NCI-H1105 treated with DMSO at 0.1 percent for 48 hours (cell line): ENCODE measurements at regions not wholly inside any gene's neighbourhood (a gene's known extent, or its start where the extent isn't known, plus 50 kb on each side); places are given as distances from the start of the nearest gene placed in this dataset.
"Not testable (repeated sequence)": the region's sequence is repeated elsewhere in the genome, so short reads cannot be mapped to it uniquely, and the experiment has no call there.

Source experiments
- DNase-seq: peaks from one replicate; lab custom pipeline; 2025; lab: John Stamatoyannopoulos, UW

DNA sequence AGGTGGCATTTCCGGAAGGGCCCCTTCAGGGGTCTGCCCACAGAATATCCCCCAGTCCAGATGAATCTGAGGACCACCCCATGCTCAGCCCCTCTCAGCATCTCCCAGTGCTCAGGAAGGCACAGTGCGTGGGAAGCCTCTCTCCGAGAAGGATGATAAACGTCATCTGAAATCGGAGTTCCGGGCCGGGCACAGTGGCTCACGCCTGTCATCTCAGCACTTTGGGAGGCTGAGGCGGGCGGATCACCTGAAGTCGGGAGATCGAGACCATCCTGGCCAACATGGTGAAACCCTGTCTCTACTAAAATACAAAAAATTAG lies 74.5 kb upstream of the PPP1R26 start:
- not testable (repeated sequence) for DNase-seq

DNA sequence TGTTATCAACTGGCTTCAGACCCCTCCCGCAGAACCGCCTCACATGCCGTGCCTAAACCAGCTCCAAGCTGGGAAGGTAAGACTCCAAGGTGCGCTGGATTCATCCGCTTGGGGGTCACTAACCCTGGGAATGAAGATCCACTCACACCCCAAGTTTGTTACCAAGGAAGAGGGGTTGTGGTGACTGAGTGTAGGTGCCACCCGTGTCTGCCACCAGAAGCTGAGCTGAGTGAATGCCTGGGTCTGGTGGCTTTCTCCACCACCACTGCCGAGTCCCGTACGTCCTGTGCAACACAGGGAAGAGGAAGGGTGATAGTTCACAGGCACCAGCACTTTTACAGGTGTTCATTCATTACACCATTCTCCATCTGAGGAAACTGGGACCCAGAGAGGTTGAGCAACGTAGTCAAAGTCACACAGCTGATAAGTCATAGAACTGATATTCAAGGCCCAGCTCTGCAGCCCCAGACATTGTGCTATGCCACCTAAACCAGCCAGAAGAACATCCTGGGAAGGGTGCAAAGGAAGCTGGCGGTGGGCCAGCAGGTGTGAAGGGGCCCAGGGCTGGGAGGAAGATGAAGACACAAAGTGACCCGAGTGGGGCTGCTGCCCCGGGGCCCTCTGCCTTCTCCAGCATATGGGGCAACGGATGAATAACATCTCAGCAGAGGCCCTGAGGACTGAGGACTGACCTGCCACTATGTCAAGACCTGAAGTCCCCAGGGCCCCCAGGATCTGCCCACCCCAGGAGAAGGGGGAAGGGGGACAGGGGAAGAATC lies 70.9 kb upstream of the PPP1R26 start:
- no peak for DNase-seq

DNA sequence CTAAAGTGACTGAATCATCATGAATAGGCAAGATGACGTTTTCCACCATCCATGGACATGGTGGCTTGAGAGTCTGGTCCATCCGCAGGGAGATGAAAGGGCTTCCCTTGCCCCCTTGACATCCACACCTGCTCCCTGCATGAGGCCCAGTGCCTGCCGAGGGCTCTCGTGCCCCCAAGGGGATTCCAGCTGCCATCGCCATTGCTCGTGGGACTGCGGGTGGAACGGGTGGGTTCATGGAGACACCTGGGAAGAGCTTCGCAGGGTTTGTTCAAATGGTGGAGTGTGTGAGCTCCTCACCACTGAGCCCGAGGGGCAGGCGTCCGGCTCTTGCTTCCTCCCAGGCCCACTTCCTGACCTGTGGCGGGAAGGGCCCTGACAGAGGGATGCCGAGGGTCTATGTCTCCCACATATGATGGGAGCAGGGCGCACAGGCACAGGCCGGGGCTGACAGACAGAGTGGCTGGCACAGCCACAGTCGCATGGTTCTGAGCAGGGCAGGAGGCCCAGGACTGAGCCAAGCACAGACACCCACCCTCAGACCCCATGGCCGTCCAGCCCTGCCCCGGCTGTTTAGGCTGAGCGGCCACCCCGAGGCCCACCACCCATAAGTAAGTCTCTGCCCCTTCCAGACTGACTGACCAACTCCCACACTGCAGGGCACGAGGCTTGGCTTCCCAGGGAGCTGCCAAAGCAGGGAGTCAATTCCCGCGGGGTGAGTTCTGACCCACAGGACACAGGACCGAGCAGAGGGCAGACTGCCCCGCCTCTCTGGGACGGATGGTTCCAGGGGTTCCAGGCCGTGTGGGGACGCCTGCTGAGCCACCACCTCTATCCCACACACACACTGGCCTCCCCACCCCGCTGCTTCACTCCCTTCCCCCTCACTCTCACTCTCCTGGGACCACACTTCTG lies 70.0 kb upstream of the PPP1R26 start:
- DNase-seq: no peak

DNA sequence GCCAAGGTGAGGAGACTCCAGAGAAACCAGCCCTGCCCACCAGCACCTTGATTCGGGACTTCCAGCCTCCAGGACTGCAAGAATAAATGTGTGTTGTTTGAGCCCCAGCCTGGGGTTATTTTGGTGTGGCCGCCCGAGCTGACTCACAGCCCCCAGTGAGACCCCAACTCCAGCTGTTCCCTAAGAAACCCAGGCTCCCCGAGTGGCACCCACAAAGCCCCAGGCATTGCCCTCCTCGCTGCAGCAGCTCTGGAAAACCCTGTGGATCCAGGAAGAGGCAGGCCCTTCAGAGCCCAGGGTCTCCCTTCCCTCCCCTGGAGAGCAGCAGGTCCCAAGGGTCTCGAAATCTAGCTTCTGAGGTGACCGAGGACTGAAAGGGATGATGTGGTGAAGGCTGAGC lies 69.2 kb upstream of the PPP1R26 start:
- DNase-seq: no peak

DNA sequence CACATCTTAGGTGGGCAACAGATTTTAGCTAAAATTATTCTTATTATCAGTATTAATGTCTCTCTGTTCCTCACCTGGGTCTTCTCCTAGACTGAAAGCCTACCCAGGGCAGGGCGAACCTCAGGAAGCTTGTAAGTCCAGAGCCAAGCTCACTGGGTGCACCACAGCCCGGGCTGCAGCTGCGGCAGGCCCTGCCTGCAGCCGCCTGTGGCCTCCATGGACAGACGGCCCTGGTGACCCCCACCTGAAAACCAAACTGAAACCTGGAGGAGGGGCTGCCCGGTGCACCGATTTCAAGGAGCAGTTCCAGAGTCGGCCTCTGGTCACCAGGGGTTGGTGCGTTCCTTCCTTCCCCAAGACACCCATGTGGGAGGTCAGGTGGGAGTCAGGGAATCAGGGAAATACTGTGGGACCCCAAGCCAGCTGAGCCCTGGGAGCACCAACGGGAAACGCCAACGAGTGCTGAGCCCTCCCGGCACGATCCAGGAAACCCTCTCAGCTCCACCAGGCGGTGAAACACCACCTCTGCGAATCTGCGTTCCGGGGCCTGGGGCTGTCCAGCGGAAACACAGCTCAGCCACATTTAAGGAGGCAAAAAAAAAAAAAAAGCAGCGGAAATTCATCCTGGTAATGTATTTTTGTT lies 68.6 kb upstream of the PPP1R26 start:
- DNase-seq: no peak

DNA sequence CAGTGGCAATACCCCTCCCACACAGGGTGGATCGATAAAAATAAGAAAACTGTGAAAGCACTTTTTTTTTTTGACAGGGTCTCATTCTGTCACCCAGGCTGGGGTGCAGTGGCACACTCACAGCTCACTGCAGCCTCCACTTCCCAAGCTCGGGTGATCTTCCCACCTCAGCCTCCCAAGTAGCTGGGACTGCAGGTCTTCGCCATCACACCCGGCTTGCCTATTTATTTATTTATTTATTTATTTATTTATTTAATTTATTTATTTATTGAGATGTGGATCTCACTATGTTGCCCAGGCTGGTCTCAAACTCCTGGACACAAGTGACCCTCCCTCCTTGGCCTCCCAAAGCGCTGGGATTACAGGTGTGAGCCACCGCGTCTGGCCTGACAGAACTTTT lies 68.0 kb upstream of the PPP1R26 start:
- not testable (repeated sequence) for DNase-seq

DNA sequence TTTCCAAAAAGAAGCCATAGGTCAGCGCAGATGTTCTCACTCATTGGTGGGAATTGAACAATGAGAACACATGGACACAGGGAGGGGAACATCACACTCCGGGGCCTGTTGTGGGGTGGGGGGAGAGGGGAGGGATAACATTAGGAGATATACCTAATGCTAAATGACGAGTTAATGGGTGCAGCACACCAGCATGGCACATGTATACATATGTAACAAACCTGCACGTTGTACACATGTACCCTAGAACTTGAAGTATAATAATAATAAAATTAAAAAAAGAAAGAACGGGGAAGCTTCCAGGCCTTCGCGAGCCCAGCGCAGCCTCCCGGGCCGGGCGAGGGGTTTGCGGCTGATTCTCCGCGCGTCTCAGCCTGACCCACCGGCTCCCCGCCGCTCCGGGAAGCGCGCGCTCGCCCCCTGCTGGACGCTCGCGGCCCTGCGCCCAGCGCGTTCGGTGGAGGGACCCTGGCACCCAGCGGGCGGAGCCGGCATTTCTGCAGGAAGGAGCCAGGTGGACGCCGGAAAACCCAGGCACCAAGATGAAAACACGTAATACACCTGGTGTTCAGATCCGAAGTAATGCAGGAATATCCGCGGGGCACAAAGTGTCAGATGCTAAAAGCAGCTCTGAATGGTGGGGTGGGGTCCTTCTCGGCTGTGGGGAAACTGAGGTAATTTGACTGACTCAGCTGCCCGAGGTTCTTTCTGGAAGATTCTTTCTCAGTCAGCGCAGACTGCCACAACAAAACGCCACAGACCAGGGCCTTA lies 67.1 kb upstream of the PPP1R26 start:
- peak; percentile 65 for DNase-seq

DNA sequence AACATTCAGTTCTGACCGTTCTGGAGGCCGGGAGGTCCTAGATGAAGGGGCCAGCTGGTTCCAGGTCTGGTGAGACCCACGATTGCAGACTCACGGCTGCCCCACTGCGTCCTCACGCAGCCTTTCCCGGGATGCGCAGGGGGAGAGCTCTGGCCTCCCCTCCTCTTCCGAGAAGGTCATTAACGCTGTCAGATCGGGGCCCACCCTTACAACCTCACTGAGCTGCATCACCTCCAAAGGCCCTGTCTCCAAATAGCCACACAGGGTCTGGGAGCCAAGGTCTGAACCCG lies 66.6 kb upstream of the PPP1R26 start:
- no peak for DNase-seq

DNA sequence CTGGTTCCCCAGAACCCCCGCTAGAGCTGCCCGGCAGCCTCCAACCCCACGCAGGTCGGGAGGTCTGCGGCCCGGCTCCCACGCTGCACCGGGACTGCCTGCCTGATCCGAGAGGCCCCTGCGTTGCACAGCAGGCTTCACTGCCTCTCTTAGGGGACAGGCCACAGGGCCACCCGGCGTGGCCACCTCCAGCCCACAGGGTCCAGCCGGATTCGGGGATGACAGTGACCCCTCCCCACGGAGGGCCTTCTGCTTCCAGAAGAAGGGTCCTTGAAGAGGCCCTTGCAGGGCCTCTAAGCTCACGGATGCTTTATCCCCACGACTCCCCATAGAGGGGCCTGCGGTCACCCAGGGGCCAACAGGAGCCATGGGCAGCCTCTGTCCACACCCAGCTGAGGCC lies 66.1 kb upstream of the PPP1R26 start:
- DNase-seq: no peak

DNA sequence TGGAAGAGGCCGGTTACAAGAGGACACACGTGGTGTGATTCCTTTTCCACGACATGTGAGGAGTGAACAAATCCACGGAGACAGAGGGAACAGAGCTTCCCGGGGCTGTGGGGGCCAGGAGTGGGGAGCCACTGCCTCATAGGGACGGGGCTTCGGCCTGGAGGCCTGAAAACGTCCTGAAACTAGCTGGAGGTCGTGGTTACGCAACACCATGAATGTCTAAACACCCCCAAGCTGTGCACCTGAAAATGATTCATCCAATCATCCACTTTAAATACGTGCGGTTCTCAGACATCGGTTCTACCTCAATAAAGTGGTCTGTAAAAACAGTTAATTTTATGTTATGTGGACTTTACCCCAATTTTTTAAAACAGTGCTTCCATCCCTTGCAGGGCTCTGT lies 65.3 kb upstream of the PPP1R26 start:
- DNase-seq: no peak

DNA sequence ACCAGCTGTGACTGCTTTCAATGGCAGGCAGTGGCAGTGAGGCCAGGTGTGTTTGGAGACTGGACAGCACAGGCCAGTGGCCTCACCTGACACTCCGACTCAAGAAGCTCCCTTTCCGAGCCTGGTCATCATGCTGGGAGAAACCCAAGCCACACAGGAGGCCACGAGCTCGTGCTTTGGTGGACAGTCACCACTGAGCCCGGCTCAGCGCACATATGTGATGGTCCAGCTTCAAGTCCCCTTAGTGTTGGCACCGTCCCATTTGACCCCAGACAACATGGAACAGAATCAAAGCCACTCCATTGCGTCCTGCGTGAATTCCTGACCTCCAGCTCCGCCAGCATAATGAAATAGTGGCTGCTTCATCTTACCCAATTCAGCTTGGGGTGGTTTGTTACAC lies 64.0 kb upstream of the PPP1R26 start:
- DNase-seq: no peak

DNA sequence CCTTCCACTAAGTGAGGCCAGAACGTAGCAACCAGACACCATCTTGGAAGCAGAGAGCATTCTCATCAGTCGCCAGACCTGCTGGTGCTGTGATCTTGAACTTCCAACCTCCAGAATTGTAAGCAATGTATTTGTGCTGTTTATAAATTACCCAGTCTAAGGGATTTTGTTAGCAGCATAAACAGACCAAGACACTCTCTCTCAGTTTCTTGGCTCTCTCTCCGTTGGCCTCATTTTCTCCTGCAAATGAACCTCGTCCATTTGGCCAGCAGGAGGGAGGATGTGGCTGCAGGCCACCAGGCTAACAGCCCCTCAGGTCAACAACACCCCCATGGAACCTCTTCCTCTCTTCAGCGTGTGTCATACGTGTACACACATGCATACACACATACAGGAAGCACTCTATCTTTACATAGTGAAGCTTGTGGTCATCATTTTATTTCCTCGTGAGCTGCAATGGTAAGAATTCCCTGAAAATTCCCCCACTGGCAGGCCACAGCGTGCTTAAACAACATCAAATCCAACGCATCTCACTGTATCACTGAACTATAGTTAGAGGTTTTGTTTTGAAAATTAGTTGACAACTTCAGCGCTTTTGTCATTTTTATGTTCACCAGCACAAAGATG lies 62.8 kb upstream of the PPP1R26 start:
- DNase-seq: no peak

DNA sequence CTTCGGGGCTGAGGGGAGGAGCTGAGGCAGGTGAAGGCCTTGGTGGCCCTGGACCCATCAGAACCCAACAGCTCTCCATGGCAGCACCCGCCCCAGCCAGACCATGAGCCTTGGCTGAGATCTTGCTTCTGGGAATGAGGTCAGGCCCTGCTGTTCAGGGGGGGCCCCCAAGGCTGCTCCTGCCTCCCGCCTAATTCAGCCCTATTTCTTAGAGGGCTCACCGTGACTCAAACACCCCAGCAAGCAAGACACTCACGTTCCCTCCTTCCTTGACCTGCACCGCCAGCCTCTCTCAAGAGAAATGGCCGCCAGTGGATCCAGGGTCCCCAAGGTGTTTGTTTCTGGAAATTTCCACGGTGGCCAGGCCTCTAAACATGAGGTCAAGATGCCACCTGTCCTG lies 61.4 kb upstream of the PPP1R26 start:
- no peak for DNase-seq

DNA sequence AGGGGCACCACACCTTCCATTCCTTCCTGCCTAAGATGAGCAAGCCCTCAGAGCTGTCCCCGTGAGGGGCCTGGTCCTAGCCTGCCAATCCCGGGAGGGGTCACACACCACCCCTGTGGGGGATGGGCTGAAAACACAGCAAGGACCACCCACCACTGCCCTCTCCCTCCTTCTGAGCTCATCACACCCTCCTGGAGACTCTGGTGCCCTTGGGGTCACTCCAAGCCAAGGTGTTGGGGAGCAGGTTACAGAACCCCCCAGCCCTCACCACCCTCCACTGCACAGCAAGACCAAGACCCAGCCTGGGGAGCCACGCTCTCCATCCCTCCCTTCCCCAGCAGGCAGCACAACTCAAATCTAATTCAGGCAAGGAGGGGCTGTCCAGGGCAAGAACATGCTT lies 60.5 kb upstream of the PPP1R26 start:
- no peak for DNase-seq

DNA sequence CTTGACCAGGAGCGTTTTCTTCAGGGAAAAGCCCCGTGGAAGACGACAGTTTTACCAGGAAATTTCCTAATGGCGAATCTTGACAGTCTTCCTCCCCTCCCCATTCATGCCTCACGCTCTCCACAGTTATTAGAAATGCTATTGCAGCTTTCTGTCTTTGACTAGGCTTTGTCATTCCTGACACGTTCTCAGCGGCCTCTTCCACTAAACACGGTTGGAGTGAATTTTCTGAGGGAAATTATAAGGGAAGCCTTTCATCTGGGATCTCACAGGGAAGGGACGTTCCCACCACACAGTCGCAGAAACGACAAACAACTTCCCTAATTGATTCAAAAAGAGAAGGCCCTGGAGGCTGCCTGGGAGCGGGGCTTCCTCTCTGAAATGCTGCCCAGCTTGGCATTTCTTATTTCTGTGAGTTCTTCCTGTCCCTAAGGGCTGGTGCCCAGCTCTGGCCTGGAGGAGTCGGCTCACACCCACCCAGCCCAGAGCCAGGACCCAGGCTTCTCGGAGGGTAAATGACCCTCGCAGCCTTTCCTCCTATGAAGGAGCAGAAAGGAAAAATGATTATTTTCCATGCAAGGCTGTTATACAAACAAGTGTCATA lies 57.1 kb upstream of the PPP1R26 start:
- no peak for DNase-seq

DNA sequence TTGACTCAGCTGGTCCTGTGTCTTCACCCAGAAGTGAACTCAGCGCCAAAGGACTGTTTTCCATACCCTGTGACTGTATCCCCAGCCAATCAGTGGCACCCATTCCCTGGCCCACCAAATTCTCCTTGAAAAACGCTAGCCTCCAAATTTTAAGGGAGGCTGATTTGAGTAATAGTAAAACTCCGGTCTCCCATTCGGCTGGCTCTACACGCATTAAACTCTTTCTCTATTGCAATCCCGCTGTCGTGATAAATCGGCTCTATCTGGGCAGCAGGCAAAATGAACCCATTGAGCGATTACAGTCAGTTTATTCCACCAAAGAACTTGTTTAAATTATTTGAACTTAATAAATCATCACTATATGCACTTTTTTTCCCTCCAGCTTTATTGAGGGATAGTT lies 55.9 kb upstream of the PPP1R26 start:
- no peak for DNase-seq
